Prostate gland (tissue), 2 donors: ENCODE measurements at regions not wholly inside any gene's neighbourhood (a gene's known extent, or its start where the extent isn't known, plus 50 kb on each side); places are given as distances from the start of the nearest gene placed in this dataset.
"Not testable (repeated sequence)": the region's sequence is repeated elsewhere in the genome, so short reads cannot be mapped to it uniquely, and the experiment has no call there.

Source experiments
- DNase-seq: peaks from one replicate; pipeline ENCODE4 v3.0.0-alpha.2; 2019; ENCODE audit warnings: low spot score
- H3K27ac ChIP-seq, 2 donors: fragments of 200-600 bp; sonication (generic); 2 replicates each; pipeline ENCODE4 v1.5.1; 2017 to 2019
- H3K27me3 ChIP-seq: fragments of 200-600 bp; sonication (generic); replicated peaks from 2 replicates; pipeline ENCODE4 v1.5.1; 2019; ENCODE audit not compliant: insufficient read depth
- H3K36me3 ChIP-seq, 2 donors: fragments of 200-600 bp; sonication (generic); 1 replicate in 1 of 2; 2 replicates in 1 of 2; pipeline versions ENCODE4 v1.5.1 to v1.8.1; 2017 to 2019
- H3K4me1 ChIP-seq: fragments of 200-600 bp; sonication (generic); replicated peaks from 2 replicates; pipeline ENCODE4 v1.5.1; 2019
- H3K4me3 ChIP-seq, 2 donors: fragments of 200-600 bp; sonication (generic); 2 replicates each; pipeline ENCODE4 v1.5.1; 2017 to 2019
- H3K9me3 ChIP-seq: fragments of 200-600 bp; sonication (generic); 2 replicates; pipeline ENCODE4 v1.5.1; 2017
- CTCF ChIP-seq, 4 experiments: fragments of 200-600 bp in 2 of 4; fragments of 450-650 bp in 2 of 4; sonication (generic) in 2 of 4; IDR thresholded peaks; 1 replicate in 3 of 4; 2 replicates in 1 of 4; pipeline ENCODE4 v1.5.1; 2016 to 2019; ENCODE audit warnings: antibody characterized with exemption in 4 of 4, mild to moderate bottlenecking in 2 of 4, moderate library complexity in 2 of 4
- POLR2A ChIP-seq: fragments of 450-650 bp; IDR thresholded peaks from one replicate; pipeline ENCODE4 v1.6.1; 2016; ENCODE audit warnings: antibody characterized with exemption, mild to moderate bottlenecking
- POLR2AphosphoS5 ChIP-seq: sonication (generic); formaldehyde crosslinking; IDR thresholded peaks from one replicate; pipeline ENCODE4 v1.6.1; 2017; ENCODE audit warnings: antibody characterized with exemption
- WGBS: methylation state at CpG from one replicate; pipeline ENCODE4 v1.1.5; 2018; 5-methylcytosine and 5-hydroxymethylcytosine counted together
- intact Hi-C: fragments of 100-400 bp; cut with DNase I; formaldehyde crosslinking; loops from one replicate; pipeline ENCODE4 v1.14.2; 2022

DNA sequence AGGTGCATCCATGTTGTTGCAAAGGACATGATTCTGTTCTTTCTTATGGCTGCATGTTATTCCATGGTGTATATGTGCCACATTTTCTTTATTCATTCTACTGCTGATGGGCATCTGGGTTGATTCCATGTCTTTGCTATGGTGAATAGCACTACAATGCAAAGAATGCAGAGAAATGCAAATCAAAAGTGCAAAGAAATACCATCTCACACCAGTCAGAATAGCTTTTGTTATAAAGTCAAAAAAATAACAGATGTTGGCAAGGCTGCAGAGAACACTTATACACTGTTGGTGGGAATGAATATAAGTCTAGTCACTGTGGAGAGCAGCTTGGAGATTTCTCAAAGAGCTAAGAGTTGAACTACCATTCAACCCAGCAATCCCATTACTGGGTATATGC, 99.2 kb downstream of the DHRS2 start:
- Histone ChIP-seq H3K4me3 (no peak overlapping the region), H3K27me3 (no peaks in the 10 kb centered on the region), H3K9me3 (no peaks in the 10 kb centered on the region), H3K4me1 (no peaks in the 10 kb centered on the region), H3K36me3 (no peaks in the 10 kb centered on the region), H3K27ac (no peak overlapping the region)
- intact Hi-C loops = no loop called here
- no peak for TF ChIP-seq CTCF (IDR thresholded peaks at IDR 0.05)
- no peak for TF ChIP-seq POLR2AphosphoS5
- TF ChIP-seq POLR2A = no peak
- DNase-seq = no peak

DNA sequence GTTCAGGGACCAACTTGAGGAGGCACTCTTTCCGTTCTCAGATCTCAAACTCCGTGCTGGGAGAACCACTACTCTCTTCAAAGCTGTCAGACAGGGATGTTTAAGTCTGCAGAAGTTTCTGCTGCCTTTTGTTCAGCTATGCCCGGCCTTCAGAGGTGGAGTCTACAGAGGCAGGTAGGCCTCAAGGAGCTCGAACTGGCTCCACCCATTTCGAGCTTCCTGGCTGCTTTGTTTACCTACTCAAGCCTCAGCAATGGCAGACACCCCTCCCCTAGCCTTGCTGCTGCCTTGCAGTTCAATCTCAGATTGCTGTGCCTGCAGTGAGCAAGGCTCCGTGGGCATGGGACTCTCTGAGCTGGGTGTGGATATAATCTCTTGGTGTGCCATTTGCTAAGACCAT, 108.2 kb downstream of the DHRS2 start:
- H3K4me1 ChIP-seq, DNase-seq, H3K4me3 ChIP-seq, H3K36me3 ChIP-seq, intact Hi-C loops, H3K27me3 ChIP-seq, H3K27ac ChIP-seq, H3K9me3 ChIP-seq: not testable (repeated sequence)
- 57% methylated on average over 6 of the region's 6 CpGs for WGBS

DNA sequence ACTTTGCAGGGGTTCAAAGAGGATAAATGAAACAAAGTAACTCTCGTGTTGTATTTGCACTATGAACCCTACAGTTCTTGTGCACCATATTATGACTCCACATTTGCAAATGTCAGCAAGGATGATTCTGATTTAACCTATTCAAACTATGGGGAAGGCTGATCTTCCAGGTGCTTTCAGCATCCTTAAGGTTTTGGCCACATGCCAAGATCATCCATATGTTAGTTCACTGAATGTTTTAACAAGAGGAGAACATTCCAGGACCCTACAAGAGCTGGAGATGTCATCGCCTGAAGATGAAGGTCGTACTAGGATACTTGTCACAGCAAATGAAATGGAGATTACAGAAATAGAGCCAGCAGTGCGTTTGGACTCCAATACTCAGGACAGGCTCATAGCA, 114.2 kb downstream of the DHRS2 start:
- no peak overlapping the region for H3K27ac ChIP-seq
- no peak for DNase-seq
- no peak overlapping the region for H3K4me3 ChIP-seq
- no peaks in the 10 kb centered on the region for H3K36me3 ChIP-seq
- no peaks in the 10 kb centered on the region for H3K4me1 ChIP-seq
- 74% methylated on average over 4 of the region's 4 CpGs for WGBS
- TF ChIP-seq POLR2AphosphoS5 (no peak), CTCF (IDR thresholded peaks at IDR 0.05) (no peak), POLR2A (no peak)
- no peaks in the 10 kb centered on the region for H3K9me3 ChIP-seq
- intact Hi-C loops = no loop called here
- H3K27me3 ChIP-seq = no peaks in the 10 kb centered on the region

- intact Hi-C loops = no loop called here
Measured at GRCh38 chr14:23751616-23752015, 115.5 kb downstream of the DHRS2 start.

DNA sequence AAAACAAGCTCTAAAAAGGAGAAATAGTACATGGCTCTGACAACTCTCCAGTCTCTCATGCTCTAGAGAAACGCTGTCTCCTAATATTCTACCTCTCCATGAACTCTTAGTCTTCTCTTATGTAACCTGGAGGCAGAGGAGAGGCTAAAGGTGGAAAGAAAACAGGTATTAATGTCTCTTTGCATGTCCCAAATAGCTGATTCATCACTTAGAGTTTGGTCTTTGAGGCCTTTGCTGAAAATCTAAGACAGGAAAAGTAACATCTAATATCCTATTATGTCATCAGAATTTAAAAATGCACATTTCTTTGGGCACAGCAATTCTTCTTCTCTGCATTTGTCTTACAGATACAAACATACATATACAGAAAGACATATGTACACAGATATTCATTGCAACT, 127.2 kb downstream of the DHRS2 start:
- no peaks in the 10 kb centered on the region for H3K36me3 ChIP-seq
- H3K27me3 ChIP-seq = no peaks in the 10 kb centered on the region
- WGBS = 90% methylated on average over 1 of the region's 1 CpG
- H3K4me1 ChIP-seq = no peaks in the 10 kb centered on the region
- intact Hi-C loops = no loop called here
- DNase-seq = no peak
- H3K27ac ChIP-seq = no peak overlapping the region
- no peak overlapping the region for H3K4me3 ChIP-seq
- no peaks in the 10 kb centered on the region for H3K9me3 ChIP-seq
- TF ChIP-seq CTCF (IDR thresholded peaks at IDR 0.05) (no peak), POLR2A (no peak), POLR2AphosphoS5 (no peak)

More at GRCh38 chr14:23751616-23752015, 115.5 kb downstream of the DHRS2 start:
- TF ChIP-seq POLR2A (no peak), POLR2AphosphoS5 (no peak), CTCF (IDR thresholded peaks at IDR 0.05) (no peak)
- Histone ChIP-seq H3K4me1 (no peaks in the 10 kb centered on the region), H3K36me3 (no peaks in the 10 kb centered on the region), H3K27me3 (no peaks in the 10 kb centered on the region), H3K4me3 (no peak overlapping the region), H3K27ac (no peak overlapping the region), H3K9me3 (no peaks in the 10 kb centered on the region)
- WGBS = 86% methylated on average over 2 of the region's 2 CpGs
- no peak for DNase-seq
